ENCODE measurements at regions not wholly inside any gene's neighbourhood (a gene's known extent, or its start where the extent isn't known, plus 50 kb on each side); places are given as distances from the start of the nearest gene placed in this dataset.

DNA sequence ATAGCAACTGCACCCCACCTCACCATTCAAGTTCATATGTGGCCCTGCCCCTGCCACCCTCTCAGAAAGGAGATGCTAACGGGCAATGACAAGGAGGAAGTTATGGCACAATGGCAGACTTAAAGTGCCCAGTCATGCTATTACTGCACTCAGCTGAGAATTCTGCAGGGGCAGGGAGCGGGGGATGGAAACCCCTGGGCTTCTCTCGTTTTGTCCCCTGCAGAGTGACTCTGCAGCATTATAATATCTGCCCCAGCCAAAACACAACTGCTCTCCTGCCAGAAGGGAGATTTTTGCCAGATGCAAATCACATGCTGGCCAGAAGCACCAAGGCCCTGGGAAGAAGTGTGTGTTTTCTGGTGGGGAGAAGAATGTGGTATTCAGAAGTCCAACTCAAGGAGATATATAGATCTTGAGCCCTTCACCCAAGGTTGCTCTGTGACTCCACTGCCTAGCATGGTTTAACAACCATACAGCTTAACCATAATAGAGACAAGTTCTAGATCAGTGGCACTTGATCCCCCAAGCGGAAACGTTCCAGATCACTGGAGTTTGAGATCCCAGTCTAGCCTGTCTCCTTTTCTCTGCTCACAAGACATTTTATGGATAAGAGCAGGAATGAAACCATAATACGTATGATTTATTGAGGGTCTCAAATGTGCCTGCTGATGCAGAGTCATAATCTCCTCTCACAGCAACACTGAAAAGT lies 207.0 kb upstream of the MAP3K1 start:
- FAIRE-seq (no peak), DNase-seq (no peak)
- 83 to 84% methylated on average over 6 of the region's 6 CpGs for WGBS, 2 donors

GRCh38 chr5:56607551-56607950 lies 207.8 kb upstream of the MAP3K1 start:
- no peak overlapping the region for H3K4me3 ChIP-seq
- intact Hi-C loops (cut with DNase I), result no loop called here
- no peak for DNase-seq
- ATAC-seq, result peak in 1 of 4 donors; percentile 31
- H3K27ac ChIP-seq, result no peak overlapping the region
- no peaks in the 10 kb centered on the region for H3K4me1 ChIP-seq
- FAIRE-seq, result no peak
- H3K36me3 ChIP-seq, result no peaks in the 10 kb centered on the region
- TF ChIP-seq, protein P1, sequence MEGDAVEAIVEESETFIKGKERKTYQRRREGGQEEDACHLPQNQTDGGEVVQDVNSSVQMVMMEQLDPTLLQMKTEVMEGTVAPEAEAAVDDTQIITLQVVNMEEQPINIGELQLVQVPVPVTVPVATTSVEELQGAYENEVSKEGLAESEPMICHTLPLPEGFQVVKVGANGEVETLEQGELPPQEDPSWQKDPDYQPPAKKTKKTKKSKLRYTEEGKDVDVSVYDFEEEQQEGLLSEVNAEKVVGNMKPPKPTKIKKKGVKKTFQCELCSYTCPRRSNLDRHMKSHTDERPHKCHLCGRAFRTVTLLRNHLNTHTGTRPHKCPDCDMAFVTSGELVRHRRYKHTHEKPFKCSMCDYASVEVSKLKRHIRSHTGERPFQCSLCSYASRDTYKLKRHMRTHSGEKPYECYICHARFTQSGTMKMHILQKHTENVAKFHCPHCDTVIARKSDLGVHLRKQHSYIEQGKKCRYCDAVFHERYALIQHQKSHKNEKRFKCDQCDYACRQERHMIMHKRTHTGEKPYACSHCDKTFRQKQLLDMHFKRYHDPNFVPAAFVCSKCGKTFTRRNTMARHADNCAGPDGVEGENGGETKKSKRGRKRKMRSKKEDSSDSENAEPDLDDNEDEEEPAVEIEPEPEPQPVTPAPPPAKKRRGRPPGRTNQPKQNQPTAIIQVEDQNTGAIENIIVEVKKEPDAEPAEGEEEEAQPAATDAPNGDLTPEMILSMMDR (IDR thresholded peaks at IDR 0.05), result no peak
- WGBS, 2 donors, result 62 to 68% methylated on average over 4 of the region's 4 CpGs
- no peaks in the 10 kb centered on the region for H3K9me3 ChIP-seq
- no peaks in the 10 kb centered on the region for H3K27me3 ChIP-seq

More for the DNA sequence above, 207.0 kb upstream of the MAP3K1 start:
- no peaks in the 10 kb centered on the region for H3K27me3 ChIP-seq
- H3K9me3 ChIP-seq, result no peaks in the 10 kb centered on the region
- no peaks in the 10 kb centered on the region for H3K4me1 ChIP-seq
- TF ChIP-seq, protein P1 (IDR thresholded peaks at IDR 0.05), result no peak
- peak in 3 of 4 donors; percentile 24 to 60 (median 58) for ATAC-seq
- H3K36me3 ChIP-seq, result no peaks in the 10 kb centered on the region
- H3K4me3 ChIP-seq, result no peak overlapping the region
- no peak overlapping the region for H3K27ac ChIP-seq
- intact Hi-C loops (cut with DNase I), result no loop called here

- TF ChIP-seq, protein P1 (IDR thresholded peaks at IDR 0.05), result no peak
- DNase-seq, result no peak
- Histone ChIP-seq H3K27ac (no peak overlapping the region), H3K27me3 (no peaks in the 10 kb centered on the region), H3K4me1 (no peaks in the 10 kb centered on the region), H3K36me3 (no peaks in the 10 kb centered on the region), H3K4me3 (no peak overlapping the region), H3K9me3 (no peaks in the 10 kb centered on the region)
- 61 to 69% methylated on average over 4 of the region's 4 CpGs for WGBS, 2 donors
- FAIRE-seq, result no peak
- no peak for ATAC-seq
- intact Hi-C loops (cut with DNase I), result no loop called here
Observed at GRCh38 chr5:56607074-56607473, 208.3 kb upstream of the MAP3K1 start.

DNA sequence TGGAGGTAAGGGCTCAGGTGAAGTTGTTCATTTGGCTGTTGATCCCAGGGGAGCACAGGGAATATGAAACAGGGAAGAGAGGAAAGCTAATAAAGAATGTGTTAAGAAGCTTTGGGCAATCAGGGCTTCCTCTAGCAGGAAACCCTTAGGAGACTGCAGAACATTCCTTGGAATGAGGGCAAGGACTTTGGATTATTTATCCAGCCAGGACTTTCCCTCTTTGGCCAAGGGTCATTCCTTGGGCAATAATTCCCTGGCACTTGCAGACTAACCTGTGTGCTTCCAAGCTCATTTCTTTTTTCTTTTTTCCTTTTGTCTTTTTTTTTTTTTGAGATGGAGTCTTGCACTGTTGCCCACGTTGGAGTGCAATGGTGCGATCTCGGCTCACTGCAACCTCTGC lies 209.2 kb upstream of the MAP3K1 start:
- intact Hi-C loops (cut with DNase I), result no loop called here
- TF ChIP-seq, protein P1 (IDR thresholded peaks at IDR 0.05), result no peak
- ATAC-seq (no peak), FAIRE-seq (no peak), DNase-seq (no peak)
- Histone ChIP-seq H3K4me3 (no peak overlapping the region), H3K27me3 (no peaks in the 10 kb centered on the region), H3K27ac (no peak overlapping the region), H3K9me3 (no peaks in the 10 kb centered on the region), H3K4me1 (no peaks in the 10 kb centered on the region), H3K36me3 (no peaks in the 10 kb centered on the region)
- WGBS, 2 donors, result 91 to 93% methylated on average over 3 of the region's 3 CpGs

DNA sequence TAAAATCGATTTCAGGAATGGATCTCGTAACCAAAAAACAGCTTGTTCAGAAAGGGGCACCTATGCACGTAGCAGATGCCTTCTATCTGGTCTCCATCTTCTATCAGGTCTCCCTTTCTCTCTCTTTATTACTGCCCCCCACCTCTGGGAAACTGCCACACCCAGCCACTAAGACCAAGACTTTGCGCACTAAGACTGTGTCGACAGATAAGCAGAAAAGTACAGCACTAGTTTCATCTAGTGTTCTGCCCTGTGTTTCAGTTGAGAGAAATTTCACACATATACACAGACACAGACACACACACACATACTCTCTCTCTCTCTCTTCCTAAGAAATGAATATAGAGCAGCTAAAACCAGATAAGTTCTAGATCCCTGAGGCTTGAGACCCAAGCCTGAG lies 210.1 kb upstream of the MAP3K1 start:
- intact Hi-C loops (cut with DNase I), result no loop called here
- TF ChIP-seq, protein P1 (IDR thresholded peaks at IDR 0.05), result no peak
- Histone ChIP-seq H3K4me1 (no peaks in the 10 kb centered on the region), H3K27me3 (no peaks in the 10 kb centered on the region), H3K36me3 (no peaks in the 10 kb centered on the region), H3K9me3 (no peaks in the 10 kb centered on the region), H3K27ac (no peak overlapping the region), H3K4me3 (no peak overlapping the region)
- ATAC-seq (no peak), FAIRE-seq (no peak), DNase-seq (no peak)
- WGBS, 2 donors, result 87 to 91% methylated on average over 5 of the region's 5 CpGs
